HG02943 (cell line): ENCODE measurements at regions not wholly inside any gene's neighbourhood (a gene's known extent, or its start where the extent isn't known, plus 50 kb on each side); places are given as distances from the start of the nearest gene placed in this dataset.

Source experiments
- ATAC-seq: cut with Tn5 transposase; IDR thresholded peaks from one replicate; pipeline ENCODE4 v1.9.1; 2021; ENCODE audit warnings: mild to moderate bottlenecking, low read depth, moderate library complexity; ENCODE audit not compliant: unreplicated experiment

- ATAC-seq: no peak
Measured at GRCh38 chr4:176897226-176897625, 104.5 kb upstream of the VEGFC start.

GRCh38 chr4:176898791-176899190 is 106.1 kb upstream of the VEGFC start:
- no peak for ATAC-seq

GRCh38 chr4:176902710-176903323 is 110.1 kb upstream of the VEGFC start:
- ATAC-seq: peak; percentile 96

- ATAC-seq: no peak
Measured at GRCh38 chr4:176906709-176907108, 114.0 kb upstream of the VEGFC start.

GRCh38 chr4:176910646-176911045 is 117.9 kb upstream of the VEGFC start:
- no peak for ATAC-seq

GRCh38 chr4:176919631-176920030 is 126.9 kb upstream of the VEGFC start:
- ATAC-seq: no peak

GRCh38 chr4:176920694-176921093 is 128.0 kb upstream of the VEGFC start:
- ATAC-seq: no peak

- ATAC-seq: no peak
Measured at GRCh38 chr4:176921256-176921655, 128.5 kb upstream of the VEGFC start.

GRCh38 chr4:176924238-176924637 is 131.5 kb upstream of the VEGFC start:
- no peak for ATAC-seq

GRCh38 chr4:176925962-176926361 is 133.2 kb upstream of the VEGFC start:
- ATAC-seq: no peak

- no peak for ATAC-seq
Measured at GRCh38 chr4:176927117-176927516, 134.4 kb upstream of the VEGFC start.

GRCh38 chr4:176927664-176928063 is 134.9 kb upstream of the VEGFC start:
- ATAC-seq: no peak

- ATAC-seq: no peak
Measured at GRCh38 chr4:176939445-176939844, 146.7 kb upstream of the VEGFC start.

GRCh38 chr4:176945334-176945733 is 152.6 kb upstream of the VEGFC start:
- ATAC-seq: no peak

GRCh38 chr4:176949029-176949428 is 156.3 kb upstream of the VEGFC start:
- ATAC-seq: no peak

- no peak for ATAC-seq
Measured at GRCh38 chr4:176953021-176953420, 160.3 kb upstream of the VEGFC start.

GRCh38 chr4:176957353-176958118 is 164.8 kb upstream of the VEGFC start:
- ATAC-seq: no peak

- ATAC-seq: no peak
Measured at GRCh38 chr4:176959980-176960379, 167.3 kb upstream of the VEGFC start.

GRCh38 chr4:176963121-176963520 is 170.4 kb upstream of the VEGFC start:
- no peak for ATAC-seq

GRCh38 chr4:176964116-176964691 is 171.5 kb upstream of the VEGFC start:
- ATAC-seq: no peak

- ATAC-seq: no peak
Measured at GRCh38 chr4:176967586-176967985, 174.9 kb upstream of the VEGFC start.

GRCh38 chr4:176968094-176968493 is 175.4 kb upstream of the VEGFC start:
- no peak for ATAC-seq
